ENCODE measurements at regions not wholly inside any gene's neighbourhood (a gene's known extent, or its start where the extent isn't known, plus 50 kb on each side); places are given as distances from the start of the nearest gene placed in this dataset.

GRCh38 chr3:193954752-193955151 lies 181.2 kb upstream of the HES1 start:
- Histone ChIP-seq H3K27ac (ENCODE audit: low read length) (no peak overlapping the region), H2AFZ (ENCODE audit: low read depth, low read length) (no peak overlapping the region), H3K4me3 (ENCODE audit: low read depth in 1 of 2, low read length in 2 of 2) (no peak overlapping the region), H3K4me2 (ENCODE audit: insufficient read depth, low read length) (no peak overlapping the region), H3K79me2 (ENCODE audit: insufficient read depth, low read length) (no peaks in the 10 kb centered on the region), H3K36me3 (ENCODE audit: insufficient read depth, low read length) (no peaks in the 10 kb centered on the region), H3K9ac (ENCODE audit: low read depth, low read length) (no peak overlapping the region), H4K20me1 (ENCODE audit: insufficient read depth, low read length) (no peaks in the 10 kb centered on the region), H3K9me3 (ENCODE audit: insufficient read depth, low read length, severe bottlenecking) (peaks cover 2% of the 10 kb centered on the region), H3K27me3 (ENCODE audit: insufficient read depth, low read length, poor library complexity) (peaks cover 16% of the 10 kb centered on the region), H3K4me1 (ENCODE audit: insufficient read depth, low read length) (no peaks in the 10 kb centered on the region)
- DNase-seq (no peak), ATAC-seq (ENCODE audit: insufficient read depth, low read depth) (no peak)
- no peak for TF ChIP-seq EZH2 (IDR thresholded peaks at IDR 0.05; ENCODE audit: borderline replicate concordance, low read depth, low read length, severe bottlenecking)

GRCh38 chr3:193955719-193956118 lies 180.2 kb upstream of the HES1 start:
- no peak for TF ChIP-seq EZH2 (IDR thresholded peaks at IDR 0.05; ENCODE audit: borderline replicate concordance, low read depth, low read length, severe bottlenecking)
- TF ChIP-seq CTCF (IDR thresholded peaks at IDR 0.05; ENCODE audit: borderline replicate concordance, extremely low read depth, low read length, poor library complexity, severe bottlenecking) = no peak
- Histone ChIP-seq H3K4me3 (ENCODE audit: low read depth in 1 of 2, low read length in 2 of 2) (no peak overlapping the region), H3K27ac (ENCODE audit: low read length) (no peak overlapping the region), H3K4me2 (ENCODE audit: insufficient read depth, low read length) (no peak overlapping the region), H4K20me1 (ENCODE audit: insufficient read depth, low read length) (no peaks in the 10 kb centered on the region), H3K9ac (ENCODE audit: low read depth, low read length) (no peak overlapping the region), H3K79me2 (ENCODE audit: insufficient read depth, low read length) (no peaks in the 10 kb centered on the region), H3K9me3 (ENCODE audit: insufficient read depth, low read length, severe bottlenecking) (peaks cover 2% of the 10 kb centered on the region), H3K27me3 (ENCODE audit: insufficient read depth, low read length, poor library complexity) (peaks cover 16% of the 10 kb centered on the region), H3K4me1 (ENCODE audit: insufficient read depth, low read length) (no peaks in the 10 kb centered on the region), H2AFZ (ENCODE audit: low read depth, low read length) (no peak overlapping the region), H3K36me3 (ENCODE audit: insufficient read depth, low read length) (no peaks in the 10 kb centered on the region)
- DNase-seq (no peak), ATAC-seq (ENCODE audit: insufficient read depth, low read depth) (no peak)

GRCh38 chr3:193959861-193960260 lies 176.1 kb upstream of the HES1 start:
- H3K9me3 ChIP-seq (ENCODE audit: insufficient read depth, low read length, severe bottlenecking) = peaks cover 2% of the 10 kb centered on the region
- DNase-seq (no peak), ATAC-seq (ENCODE audit: insufficient read depth, low read depth) (no peak)
- no peak for TF ChIP-seq CTCF (IDR thresholded peaks at IDR 0.05; ENCODE audit: borderline replicate concordance, extremely low read depth, low read length, poor library complexity, severe bottlenecking)
- no peak for TF ChIP-seq EZH2 (IDR thresholded peaks at IDR 0.05; ENCODE audit: borderline replicate concordance, low read depth, low read length, severe bottlenecking)
- H3K36me3 ChIP-seq (ENCODE audit: insufficient read depth, low read length) = no peaks in the 10 kb centered on the region
- H3K79me2 ChIP-seq (ENCODE audit: insufficient read depth, low read length) = no peaks in the 10 kb centered on the region
- H4K20me1 ChIP-seq (ENCODE audit: insufficient read depth, low read length) = no peaks in the 10 kb centered on the region
- no peaks in the 10 kb centered on the region for H3K4me1 ChIP-seq (ENCODE audit: insufficient read depth, low read length)
- H3K27ac ChIP-seq (ENCODE audit: low read length) = no peak overlapping the region
- H3K9ac ChIP-seq (ENCODE audit: low read depth, low read length) = no peak overlapping the region
- no peak overlapping the region for H3K4me2 ChIP-seq (ENCODE audit: insufficient read depth, low read length)
- no peak overlapping the region for H2AFZ ChIP-seq (ENCODE audit: low read depth, low read length)
- no peak overlapping the region for H3K4me3 ChIP-seq (ENCODE audit: low read depth in 1 of 2, low read length in 2 of 2)
- peaks cover 23% of the 10 kb centered on the region for H3K27me3 ChIP-seq (ENCODE audit: insufficient read depth, low read length, poor library complexity)

GRCh38 chr3:193960487-193961274 lies 175.3 kb upstream of the HES1 start:
- ATAC-seq (ENCODE audit: insufficient read depth, low read depth) = no peak
- H3K4me3 ChIP-seq (ENCODE audit: low read depth in 1 of 2, low read length in 2 of 2) = no peak overlapping the region
- H2AFZ ChIP-seq (ENCODE audit: low read depth, low read length) = no peak overlapping the region
- DNase-seq = no peak
- no peaks in the 10 kb centered on the region for H3K4me1 ChIP-seq (ENCODE audit: insufficient read depth, low read length)
- H3K9me3 ChIP-seq (ENCODE audit: insufficient read depth, low read length, severe bottlenecking) = no peaks in the 10 kb centered on the region
- no peaks in the 10 kb centered on the region for H3K36me3 ChIP-seq (ENCODE audit: insufficient read depth, low read length)
- no peaks in the 10 kb centered on the region for H3K79me2 ChIP-seq (ENCODE audit: insufficient read depth, low read length)
- H3K27me3 ChIP-seq (ENCODE audit: insufficient read depth, low read length, poor library complexity) = peaks cover 27% of the 10 kb centered on the region
- H3K4me2 ChIP-seq (ENCODE audit: insufficient read depth, low read length) = no peak overlapping the region
- no peaks in the 10 kb centered on the region for H4K20me1 ChIP-seq (ENCODE audit: insufficient read depth, low read length)
- no peak overlapping the region for H3K9ac ChIP-seq (ENCODE audit: low read depth, low read length)
- TF ChIP-seq EZH2 (IDR thresholded peaks at IDR 0.05; ENCODE audit: borderline replicate concordance, low read depth, low read length, severe bottlenecking) = no peak
- TF ChIP-seq CTCF (IDR thresholded peaks at IDR 0.05; ENCODE audit: borderline replicate concordance, extremely low read depth, low read length, poor library complexity, severe bottlenecking) = no peak
- no peak overlapping the region for H3K27ac ChIP-seq (ENCODE audit: low read length)
